Ovary (tissue), 3 donors: ENCODE measurements at regions not wholly inside any gene's neighbourhood (a gene's known extent, or its start where the extent isn't known, plus 50 kb on each side); places are given as distances from the start of the nearest gene placed in this dataset.

Source experiments
- EP300 ChIP-seq: sonication (generic); formaldehyde crosslinking; IDR thresholded peaks from one replicate; pipeline ENCODE4 v1.6.1; 2017; ENCODE audit warnings: antibody characterized with exemption
- TF ChIP-seq, protein P1 (sequence below), 3 donors: fragments of 450-650 bp in 2 of 3; fragments of 200-600 bp in 1 of 3; IDR thresholded peaks; one replicate each; pipeline versions ENCODE4 v1.5.1 to v1.8.0; 2016 to 2022; ENCODE audit warnings: antibody characterized with exemption in 3 of 3, mild to moderate bottlenecking in 1 of 3
- donor health status: DM: no; HTN: no; CAD: no.

DNA sequence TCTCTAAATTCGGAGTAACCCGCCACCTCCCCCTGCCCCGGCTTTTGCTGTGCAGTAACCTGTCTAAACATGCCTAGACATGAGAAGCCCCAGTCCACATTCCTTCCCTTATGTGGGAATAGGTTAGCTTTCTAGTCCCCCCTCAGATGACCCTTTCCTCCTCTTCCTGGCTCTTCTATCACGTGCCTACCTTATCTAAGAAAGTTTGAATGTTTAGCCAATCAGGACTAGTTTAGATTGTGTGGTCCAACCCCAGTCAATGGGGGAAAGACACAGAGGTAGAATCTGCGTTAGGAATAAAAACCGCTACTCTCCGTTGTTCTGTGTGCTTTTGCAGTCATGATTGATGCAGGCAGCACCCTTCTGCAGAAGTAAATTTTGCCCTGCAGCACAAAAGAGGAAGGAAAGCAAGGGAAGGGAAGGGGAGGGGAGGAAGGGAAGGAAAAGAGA is 69.0 kb upstream of the CD93 start:
- TF ChIP-seq, protein P1, sequence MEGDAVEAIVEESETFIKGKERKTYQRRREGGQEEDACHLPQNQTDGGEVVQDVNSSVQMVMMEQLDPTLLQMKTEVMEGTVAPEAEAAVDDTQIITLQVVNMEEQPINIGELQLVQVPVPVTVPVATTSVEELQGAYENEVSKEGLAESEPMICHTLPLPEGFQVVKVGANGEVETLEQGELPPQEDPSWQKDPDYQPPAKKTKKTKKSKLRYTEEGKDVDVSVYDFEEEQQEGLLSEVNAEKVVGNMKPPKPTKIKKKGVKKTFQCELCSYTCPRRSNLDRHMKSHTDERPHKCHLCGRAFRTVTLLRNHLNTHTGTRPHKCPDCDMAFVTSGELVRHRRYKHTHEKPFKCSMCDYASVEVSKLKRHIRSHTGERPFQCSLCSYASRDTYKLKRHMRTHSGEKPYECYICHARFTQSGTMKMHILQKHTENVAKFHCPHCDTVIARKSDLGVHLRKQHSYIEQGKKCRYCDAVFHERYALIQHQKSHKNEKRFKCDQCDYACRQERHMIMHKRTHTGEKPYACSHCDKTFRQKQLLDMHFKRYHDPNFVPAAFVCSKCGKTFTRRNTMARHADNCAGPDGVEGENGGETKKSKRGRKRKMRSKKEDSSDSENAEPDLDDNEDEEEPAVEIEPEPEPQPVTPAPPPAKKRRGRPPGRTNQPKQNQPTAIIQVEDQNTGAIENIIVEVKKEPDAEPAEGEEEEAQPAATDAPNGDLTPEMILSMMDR (IDR thresholded peaks at IDR 0.05), result no peak
- no peak for TF ChIP-seq EP300
